Aorta (tissue), 5 donors: ENCODE measurements at regions not wholly inside any gene's neighbourhood (a gene's known extent, or its start where the extent isn't known, plus 50 kb on each side); places are given as distances from the start of the nearest gene placed in this dataset.

ENCODE experiments used
- ATAC-seq: fragments of 200-7000 bp; cut with Tn5 transposase; one replicate; pipeline ENCODE4 v1.9.1; 2022; ENCODE audit warnings: moderate library complexity; ENCODE audit not compliant: low FRiP score
- DNase-seq, 2 donors: peaks; one replicate each; pipeline ENCODE4 v3.0.0-alpha.2; 2020
- H3K27ac ChIP-seq, 2 donors: one replicate each; pipeline ENCODE4 v1.5.1; 2013; ENCODE audit warnings: low read length in 2 of 2, mild to moderate bottlenecking in 2 of 2, moderate library complexity in 2 of 2, control low read depth in 1 of 2, inconsistent platforms in 1 of 2, low read depth in 1 of 2
- H3K27me3 ChIP-seq, 2 donors: one replicate each; pipeline ENCODE4 v1.6.1; 2013; ENCODE audit warnings: control low read depth in 1 of 2, low read length in 1 of 2, mild to moderate bottlenecking in 1 of 2, moderate library complexity in 1 of 2; ENCODE audit not compliant: insufficient read depth in 2 of 2, control insufficient read depth in 1 of 2
- H3K36me3 ChIP-seq, 2 donors: one replicate each; pipeline ENCODE4 v1.6.1; 2013; ENCODE audit warnings: control low read depth in 1 of 2, low read length in 1 of 2, mild to moderate bottlenecking in 1 of 2; ENCODE audit not compliant: insufficient read depth in 2 of 2, control insufficient read depth in 1 of 2
- H3K4me1 ChIP-seq, 2 donors: one replicate each; pipeline ENCODE4 v1.6.1; 2013; ENCODE audit warnings: low read length in 2 of 2, control low read depth in 1 of 2, mild to moderate bottlenecking in 1 of 2, moderate library complexity in 1 of 2; ENCODE audit not compliant: insufficient read depth in 2 of 2, control insufficient read depth in 1 of 2
- H3K4me3 ChIP-seq, 2 donors: one replicate each; pipeline ENCODE4 v1.5.1; 2013; ENCODE audit warnings: low read length in 2 of 2, control low read depth in 1 of 2, mild to moderate bottlenecking in 1 of 2
- H3K9me3 ChIP-seq: one replicate; pipeline ENCODE4 v1.6.1; 2013; ENCODE audit warnings: mild to moderate bottlenecking, low read length; ENCODE audit not compliant: control insufficient read depth
- WGBS, 2 donors: extraction: QIAGEN DNeasy Blood & Tissue Kit; methylation state at CpG; one replicate each; pipeline ENCODE4 v1.1.7; 2013; 5-methylcytosine and 5-hydroxymethylcytosine counted together
- intact Hi-C, 2 donors: fragments of 100-400 bp; cut with DNase I; formaldehyde crosslinking; loops; one replicate each; pipeline versions ENCODE4 v1.14.2 to v1.15.0; 2022
- donor health status: healthy with polysubstance abuse.
- donor health status: Bipolar disorder and iron deficiency.
- donor health status: DM: no; HTN: no; CAD: no.
- donor health status: DM: no; HTN: no; CAD: no.
- donor health status: DM: yes; HTN: yes; CAD: no.

DNA sequence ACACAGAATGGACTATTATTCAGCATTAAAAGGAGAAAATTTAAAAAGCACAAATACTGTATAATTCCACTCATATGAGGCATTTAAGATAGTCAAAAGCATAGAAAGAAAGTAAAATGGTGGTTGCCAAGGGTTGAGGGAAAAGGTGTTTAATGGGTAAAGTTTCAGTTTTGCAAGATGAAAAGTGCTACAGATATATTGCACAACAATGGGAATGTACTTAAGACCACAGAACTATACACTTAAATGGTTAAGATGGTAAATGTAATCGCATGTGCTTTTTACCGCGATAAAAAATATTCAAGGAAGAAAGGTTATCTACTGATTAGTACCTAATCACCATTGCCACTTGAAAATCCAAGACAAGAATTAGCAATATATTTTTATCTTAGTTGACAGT lies 71.8 kb upstream of the NOX3 start:
- DNase-seq (no peak), ATAC-seq (no peak)
- H3K27ac ChIP-seq = no peak overlapping the region
- H3K4me3 ChIP-seq = no peak overlapping the region
- intact Hi-C loops = no loop called here
- no peaks in the 10 kb centered on the region for H3K27me3 ChIP-seq
- 98 to 100% methylated on average over 3 of the region's 3 CpGs for WGBS, 2 donors
- no peaks in the 10 kb centered on the region for H3K9me3 ChIP-seq
- no peaks in the 10 kb centered on the region for H3K36me3 ChIP-seq
- H3K4me1 ChIP-seq = no peaks in the 10 kb centered on the region

DNA sequence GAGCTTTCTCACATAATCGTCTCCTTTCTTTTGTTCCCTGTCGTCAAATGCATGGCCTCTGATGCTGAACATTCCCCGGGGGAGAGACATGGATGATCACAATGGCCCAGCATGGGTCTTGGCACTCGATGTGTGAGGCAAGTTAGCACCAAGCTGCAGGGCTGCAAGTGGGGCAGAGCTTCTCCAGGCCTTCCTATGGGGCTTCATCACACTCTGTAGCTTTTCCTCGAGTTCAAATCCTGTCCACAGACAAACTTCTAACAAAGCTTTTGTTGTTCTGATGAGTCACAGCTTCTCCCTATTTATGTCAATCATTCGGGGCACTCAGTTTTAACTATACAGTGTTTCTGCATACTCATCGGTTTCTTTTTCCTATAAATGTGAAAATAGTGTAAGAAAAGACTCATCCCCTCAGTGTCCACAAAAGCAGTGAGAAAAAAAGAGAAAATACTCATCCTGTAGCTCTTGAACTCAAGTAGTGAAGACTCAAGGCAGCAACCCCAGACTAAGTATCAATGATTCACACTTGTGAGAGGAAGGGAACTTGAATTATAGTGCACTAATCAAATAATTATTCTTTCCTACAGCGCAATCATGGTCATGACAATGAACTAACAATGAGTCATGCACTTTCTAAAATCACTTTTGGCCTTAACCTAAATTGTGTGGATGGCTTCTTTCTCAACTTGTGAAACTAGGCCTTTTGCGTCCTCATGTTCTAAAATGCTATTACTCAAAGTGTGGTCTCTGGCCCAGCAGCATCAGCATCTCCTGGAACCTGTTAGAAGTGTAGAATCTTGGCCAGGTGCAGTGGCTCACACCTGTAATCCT lies 68.4 kb upstream of the NOX3 start:
- H3K4me3 ChIP-seq = no peak overlapping the region
- ATAC-seq (no peak), DNase-seq (no peak)
- no peaks in the 10 kb centered on the region for H3K27me3 ChIP-seq
- WGBS, 2 donors = 55 to 61% methylated on average over 9 of the region's 9 CpGs
- H3K36me3 ChIP-seq = no peaks in the 10 kb centered on the region
- no peaks in the 10 kb centered on the region for H3K9me3 ChIP-seq
- no peaks in the 10 kb centered on the region for H3K4me1 ChIP-seq
- intact Hi-C loops = no loop called here
- no peak overlapping the region for H3K27ac ChIP-seq

DNA sequence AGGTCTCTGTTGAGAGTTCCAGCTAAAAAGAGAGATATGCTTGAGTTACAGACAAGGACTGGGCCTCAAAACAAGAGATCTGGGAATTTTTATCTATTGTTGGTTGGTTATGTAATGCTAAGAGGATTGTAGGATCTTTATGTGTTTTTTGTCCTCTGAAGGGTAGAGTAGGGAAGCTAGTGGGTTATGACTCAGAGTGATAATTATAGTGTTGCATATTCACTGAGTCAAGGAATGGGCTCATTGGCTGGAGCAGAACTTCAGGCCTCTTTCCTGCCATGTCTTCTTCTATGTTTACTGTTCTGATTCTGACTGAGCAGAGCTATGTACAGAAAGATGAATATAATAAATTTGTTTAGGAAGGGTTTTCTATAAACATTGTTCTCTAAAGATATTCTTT lies 66.1 kb upstream of the NOX3 start:
- intact Hi-C loops = no loop called here
- Histone ChIP-seq H3K27me3 (no peaks in the 10 kb centered on the region), H3K9me3 (no peaks in the 10 kb centered on the region), H3K27ac (no peak overlapping the region), H3K4me1 (no peaks in the 10 kb centered on the region), H3K36me3 (no peaks in the 10 kb centered on the region), H3K4me3 (no peak overlapping the region)
- DNase-seq (no peak), ATAC-seq (no peak)

DNA sequence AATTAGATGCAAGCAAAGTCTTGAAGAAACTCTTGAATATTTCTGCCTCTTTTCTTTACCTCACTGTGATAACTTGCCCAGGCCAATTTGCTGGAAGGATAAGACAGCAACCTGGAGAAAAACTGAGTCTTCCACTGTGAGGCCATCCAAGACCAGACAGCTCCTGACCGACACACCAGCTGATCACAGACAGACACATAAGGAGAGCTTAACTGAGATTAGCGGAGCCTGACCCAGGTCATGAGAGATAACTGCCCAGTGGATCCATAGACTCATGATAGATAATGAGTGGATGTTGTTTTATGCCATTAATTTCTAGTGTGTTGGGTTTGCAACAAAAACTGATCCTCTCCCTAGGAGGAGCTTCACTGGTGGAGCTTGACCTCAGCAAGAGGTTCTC lies 64.4 kb upstream of the NOX3 start:
- Histone ChIP-seq H3K4me1 (no peaks in the 10 kb centered on the region), H3K9me3 (no peaks in the 10 kb centered on the region), H3K27ac (no peak overlapping the region), H3K4me3 (no peak overlapping the region), H3K27me3 (no peaks in the 10 kb centered on the region), H3K36me3 (no peaks in the 10 kb centered on the region)
- ATAC-seq (no peak), DNase-seq (no peak)
- intact Hi-C loops = no loop called here
- 93% methylated on average over 2 of the region's 2 CpGs for WGBS, 2 donors

DNA sequence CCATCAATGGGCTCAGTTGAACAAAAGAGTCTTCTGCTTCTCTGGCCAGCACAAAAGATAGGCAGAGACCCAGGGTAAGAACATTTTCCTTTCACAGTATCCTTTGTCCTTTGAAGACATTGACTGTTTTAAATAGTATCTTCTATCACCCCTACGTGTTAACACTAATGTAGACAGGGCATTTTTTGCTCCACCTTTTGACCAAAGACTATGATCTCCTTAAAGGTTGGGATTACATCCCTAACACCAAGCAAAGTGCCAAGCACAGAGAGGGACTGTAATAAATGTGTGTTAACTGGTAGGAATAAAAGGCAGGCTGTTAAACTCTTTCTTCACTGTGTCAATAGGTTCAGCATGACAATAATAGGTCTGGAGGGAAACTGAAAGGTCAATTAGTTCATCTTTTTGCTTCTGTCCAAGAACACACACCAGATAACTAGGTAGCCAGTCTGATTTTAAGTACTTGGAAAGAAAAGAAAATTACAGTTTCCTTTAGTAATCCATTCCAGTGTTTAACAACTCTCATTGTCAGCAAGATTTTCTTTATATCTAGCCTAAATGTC lies 63.6 kb upstream of the NOX3 start:
- 81 to 84% methylated on average over 1 of the region's 1 CpG for WGBS, 2 donors

DNA sequence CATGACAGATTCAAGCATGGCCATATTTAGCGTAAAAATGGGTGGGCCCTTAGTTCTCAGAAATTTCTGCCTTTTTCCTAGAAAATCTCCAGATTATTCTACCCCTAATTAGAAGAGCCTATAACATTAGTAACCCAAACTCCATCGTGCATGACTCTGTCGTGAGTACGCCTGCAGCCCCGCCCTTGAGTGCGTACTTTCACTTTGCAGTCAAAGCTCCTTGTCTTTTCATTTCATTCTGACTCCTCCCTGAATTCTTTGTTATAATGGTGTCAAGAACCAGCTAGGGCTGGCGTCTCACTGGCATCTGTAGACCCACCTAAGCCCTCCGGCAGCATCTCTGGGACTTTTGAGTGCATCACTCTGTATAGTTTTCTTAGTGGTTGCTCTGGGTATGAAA lies 61.7 kb upstream of the NOX3 start:
- no peak for ATAC-seq
- WGBS, 2 donors = 91 to 94% methylated on average over 8 of the region's 8 CpGs
- no peaks in the 10 kb centered on the region for H3K9me3 ChIP-seq
- no peak for DNase-seq
- no peaks in the 10 kb centered on the region for H3K36me3 ChIP-seq
- no peak overlapping the region for H3K4me3 ChIP-seq
- intact Hi-C loops = no loop called here
- no peaks in the 10 kb centered on the region for H3K27me3 ChIP-seq
- H3K4me1 ChIP-seq = no peaks in the 10 kb centered on the region
- H3K27ac ChIP-seq = no peak overlapping the region

More for the DNA sequence above, 63.6 kb upstream of the NOX3 start:
- no peak overlapping the region for H3K27ac ChIP-seq
- no peak overlapping the region for H3K4me3 ChIP-seq
- no peaks in the 10 kb centered on the region for H3K9me3 ChIP-seq
- no peaks in the 10 kb centered on the region for H3K4me1 ChIP-seq
- ATAC-seq = no peak
- no peak for DNase-seq
- no peaks in the 10 kb centered on the region for H3K36me3 ChIP-seq
- intact Hi-C loops = no loop called here
- H3K27me3 ChIP-seq = no peaks in the 10 kb centered on the region

DNA sequence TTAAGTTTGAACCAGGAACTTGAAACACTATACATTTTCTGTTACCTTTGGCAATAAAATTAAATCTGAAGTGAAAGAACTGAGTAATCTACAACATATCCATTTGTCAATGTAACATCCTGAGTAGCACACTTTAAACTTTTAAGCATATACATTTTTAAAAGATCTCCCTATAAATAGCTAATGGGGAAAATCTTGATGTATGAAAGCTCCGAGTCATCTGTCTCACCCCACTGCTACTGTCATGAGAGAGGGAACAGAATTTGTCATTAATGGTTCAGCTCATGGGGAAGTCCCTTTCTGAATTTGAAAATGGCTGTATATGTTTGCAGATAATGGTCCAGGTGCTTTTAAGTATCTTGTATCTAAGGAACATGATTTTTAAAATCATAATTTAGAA lies 55.2 kb upstream of the NOX3 start:
- no peak for DNase-seq
- no peak for ATAC-seq
- 61 to 91% methylated on average over 1 of the region's 1 CpG for WGBS, 2 donors
- Histone ChIP-seq H3K9me3 (no peaks in the 10 kb centered on the region), H3K4me1 (peaks cover 0 to 1% of the 10 kb centered on the region in 2 donors), H3K36me3 (no peaks in the 10 kb centered on the region), H3K27me3 (no peaks in the 10 kb centered on the region), H3K27ac (no peak overlapping the region), H3K4me3 (no peak overlapping the region)
- intact Hi-C loops = no loop called here

DNA sequence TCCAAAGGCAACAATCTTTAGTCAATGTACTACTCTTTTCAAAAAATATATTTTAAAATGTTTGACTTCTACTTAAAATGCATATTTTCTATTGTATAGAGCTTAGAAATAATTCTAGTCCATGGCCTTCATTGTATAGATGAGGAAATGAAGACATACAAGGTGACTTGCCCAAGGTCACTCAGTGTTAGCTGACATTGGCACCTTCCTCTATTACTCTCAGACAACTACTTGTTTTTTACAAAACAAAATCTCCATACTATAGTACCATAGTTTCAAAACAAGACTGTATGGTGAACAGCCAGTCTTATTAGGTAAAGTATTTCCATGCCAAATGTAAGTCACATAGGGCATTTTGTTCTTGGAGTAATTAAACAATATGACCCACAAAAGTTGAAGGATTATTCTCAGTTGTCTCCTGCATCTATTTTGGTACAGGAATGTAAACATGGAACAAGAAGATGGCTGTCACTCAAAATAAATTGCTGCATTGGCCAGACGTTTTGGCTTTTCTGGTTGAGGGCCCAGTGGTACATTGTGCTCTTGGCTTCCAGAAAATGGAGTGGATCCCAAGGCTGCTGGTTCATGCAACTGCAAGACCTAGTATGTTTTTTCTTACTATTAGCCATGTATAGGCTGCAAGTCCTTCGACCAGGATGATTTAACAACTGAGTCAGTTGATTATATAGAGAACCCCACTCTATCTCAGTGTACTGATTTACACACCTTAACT lies 54.3 kb upstream of the NOX3 start:
- 5 to 7% methylated on average over 2 of the region's 2 CpGs for WGBS, 2 donors
- DNase-seq (no peak), ATAC-seq (peak; percentile 59)
- H3K27ac ChIP-seq = no peak overlapping the region
- H3K9me3 ChIP-seq = no peaks in the 10 kb centered on the region
- no peaks in the 10 kb centered on the region for H3K27me3 ChIP-seq
- intact Hi-C loops = no loop called here
- H3K4me1 ChIP-seq = peaks cover 0 to 3% of the 10 kb centered on the region in 2 donors
- H3K4me3 ChIP-seq = no peak overlapping the region
- no peaks in the 10 kb centered on the region for H3K36me3 ChIP-seq

DNA sequence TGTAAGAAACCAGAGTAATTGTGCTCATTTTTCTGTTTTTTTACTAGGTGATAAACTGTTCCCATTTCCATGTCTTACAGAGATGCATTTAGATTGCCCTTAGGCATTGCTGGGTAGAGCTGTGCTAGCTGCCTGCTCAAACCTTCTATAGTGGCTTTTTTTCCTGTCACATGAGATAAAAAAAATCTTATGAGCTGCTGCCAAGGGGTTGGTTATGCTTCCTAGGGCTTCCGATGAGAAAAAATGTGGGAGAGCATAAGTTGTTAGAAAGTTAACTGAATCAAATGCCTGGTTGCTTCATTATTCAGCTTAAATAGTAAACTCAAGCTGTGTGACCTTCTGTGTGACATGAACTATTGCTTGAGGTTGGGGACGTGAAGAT lies 50.0 kb upstream of the NOX3 start:
- no peak for DNase-seq
- Histone ChIP-seq H3K4me1 (peaks cover 0 to 3% of the 10 kb centered on the region in 2 donors), H3K4me3 (no peak overlapping the region), H3K9me3 (no peaks in the 10 kb centered on the region), H3K27ac (peak overlapping the region; percentile 82 to 88), H3K36me3 (no peaks in the 10 kb centered on the region), H3K27me3 (no peaks in the 10 kb centered on the region)
- intact Hi-C loops = loop anchor here in 1 of 2 donors (1.0 kb wide), 1 partner anchor 10 kb away; no protein-coding TSS in a partner anchor
- peak; percentile 11 for ATAC-seq
- 21 to 27% methylated on average over 2 of the region's 2 CpGs for WGBS, 2 donors
